ENCODE measurements at regions not wholly inside any gene's neighbourhood (a gene's known extent, or its start where the extent isn't known, plus 50 kb on each side); places are given as distances from the start of the nearest gene placed in this dataset.
A peak's percentile ranks its signal among the peaks of the same experiment; 100 is the strongest.

DNA sequence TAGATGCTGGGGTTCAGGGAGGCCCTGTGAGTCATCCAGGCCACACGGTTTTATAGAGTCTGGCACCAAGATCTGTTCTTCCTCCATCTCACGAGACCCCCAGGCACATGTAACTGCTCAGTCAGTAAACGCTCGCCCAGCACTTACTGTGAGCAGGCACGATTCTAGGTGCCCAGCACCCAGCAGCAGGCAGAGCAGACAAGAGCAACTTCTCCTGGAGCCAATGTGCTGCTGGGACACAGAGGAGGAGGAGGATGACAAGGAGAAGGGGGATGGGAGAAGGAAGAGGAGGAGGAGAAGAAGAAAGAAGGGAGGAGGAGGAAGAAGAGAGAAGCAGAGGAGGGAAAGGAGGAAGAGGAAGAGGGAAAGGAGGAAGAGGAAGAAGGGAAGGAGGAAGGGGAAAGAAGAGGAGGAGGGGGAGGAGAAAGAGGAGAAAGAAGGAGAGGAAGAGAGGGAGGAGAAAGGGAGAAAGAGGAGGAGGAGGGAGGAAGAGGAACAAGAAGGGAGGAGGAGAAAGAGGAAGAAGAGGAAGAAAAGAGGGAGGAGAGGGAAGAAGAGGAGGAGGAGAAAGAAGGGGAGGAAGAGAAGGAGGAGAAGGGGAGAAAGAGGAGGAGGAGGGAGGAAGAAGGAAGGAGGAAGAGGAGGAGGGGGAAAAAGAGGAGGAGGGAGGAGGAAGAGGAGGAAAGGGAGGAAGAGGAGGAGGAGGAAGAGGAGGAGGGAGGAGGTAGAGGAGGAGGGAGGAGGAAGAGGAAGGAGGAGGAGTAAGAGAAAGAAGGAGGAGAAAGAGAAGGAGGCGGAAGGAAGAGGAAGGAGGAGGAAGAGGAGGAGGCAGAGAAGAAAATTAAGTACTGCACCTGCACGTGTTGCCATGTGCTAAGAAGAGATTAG, 77.6 kb upstream of the RTL6 start:
- no peak overlapping the region for H2AFZ ChIP-seq (ENCODE audit: low read depth)
- H3K9ac ChIP-seq: no peak overlapping the region
- H3K79me2 ChIP-seq (ENCODE audit: insufficient read depth): no peaks in the 10 kb centered on the region
- WGBS (ENCODE audit: low lambda C conversion rate): 31% methylated on average over 6 of the region's 7 CpGs
- H3K9me2 ChIP-seq: no peaks in the 10 kb centered on the region
- H3K27ac ChIP-seq (ENCODE audit: low read depth in 2 of 2, low read length in 1 of 2): no peak overlapping the region
- H3K4me2 ChIP-seq: no peak overlapping the region
- no peaks in the 10 kb centered on the region for H4K20me1 ChIP-seq (ENCODE audit: insufficient read depth)
- H3K36me3 ChIP-seq (replicated peaks in 1 of 2; ENCODE audit: control insufficient read depth in 1 of 2, insufficient read depth in 2 of 2, low read length in 1 of 2): no peaks in the 10 kb centered on the region
- no peak overlapping the region for H3K4me3 ChIP-seq (ENCODE audit: low read depth in 2 of 2, low read length in 1 of 2)
- peaks cover 0 to 15% of the 10 kb centered on the region in 2 experiments; a peak in 1 of 4 replicates for H3K4me1 ChIP-seq (ENCODE audit: control insufficient read depth in 1 of 2, insufficient read depth in 2 of 2, low read depth in 1 of 2, low read length in 1 of 2)
- TF ChIP-seq CHD2 (IDR thresholded peaks at IDR 0.05; ENCODE audit: low read length, partially characterized antibody) (no peak), NFIC (IDR thresholded peaks at IDR 0.05; ENCODE audit: borderline replicate concordance) (no peak), TEAD4 (IDR thresholded peaks at IDR 0.05; ENCODE audit: borderline replicate concordance, insufficient read depth) (no peak), FOXJ3 (CRISPR knock-in tag; IDR thresholded peaks at IDR 0.05) (no peak), RXRA (IDR thresholded peaks at IDR 0.05; ENCODE audit: borderline replicate concordance, low read depth) (no peak), TAF1 (IDR thresholded peaks at IDR 0.05; ENCODE audit: borderline replicate concordance, low read depth, low read length) (no peak), RFX5 (IDR thresholded peaks at IDR 0.05; ENCODE audit: low read length) (no peak), SMC3 (IDR thresholded peaks at IDR 0.05; ENCODE audit: low read depth, low read length) (no peak), EZH2phosphoT487 (IDR thresholded peaks at IDR 0.05; ENCODE audit: borderline replicate concordance, low read depth) (no peak), TCF12 (IDR thresholded peaks at IDR 0.05) (no peak)
- TF ChIP-seq, protein P1, sequence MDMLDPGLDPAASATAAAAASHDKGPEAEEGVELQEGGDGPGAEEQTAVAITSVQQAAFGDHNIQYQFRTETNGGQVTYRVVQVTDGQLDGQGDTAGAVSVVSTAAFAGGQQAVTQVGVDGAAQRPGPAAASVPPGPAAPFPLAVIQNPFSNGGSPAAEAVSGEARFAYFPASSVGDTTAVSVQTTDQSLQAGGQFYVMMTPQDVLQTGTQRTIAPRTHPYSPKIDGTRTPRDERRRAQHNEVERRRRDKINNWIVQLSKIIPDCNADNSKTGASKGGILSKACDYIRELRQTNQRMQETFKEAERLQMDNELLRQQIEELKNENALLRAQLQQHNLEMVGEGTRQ (IDR thresholded peaks at IDR 0.05; ENCODE audit: borderline replicate concordance, low read depth, low read length): no peak
- TF ChIP-seq, protein P2, sequence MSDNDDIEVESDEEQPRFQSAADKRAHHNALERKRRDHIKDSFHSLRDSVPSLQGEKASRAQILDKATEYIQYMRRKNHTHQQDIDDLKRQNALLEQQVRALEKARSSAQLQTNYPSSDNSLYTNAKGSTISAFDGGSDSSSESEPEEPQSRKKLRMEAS (IDR thresholded peaks at IDR 0.05; ENCODE audit: low read depth): no peak
- CTCF ChIA-PET: interaction anchor here (1.6 kb wide), 1 partner anchor 51 kb away, joined by 7 read pairs; no protein-coding TSS in a partner anchor
- no peaks in the 10 kb centered on the region for H3K27me3 ChIP-seq (ENCODE audit: insufficient read depth)
- DNase-seq: peak; percentile 64
- H3K9me3 ChIP-seq: no peaks in the 10 kb centered on the region
- no peaks in the 10 kb centered on the region for H3F3A ChIP-seq (replicated peaks; ENCODE audit: insufficient read depth)
- POLR2A ChIA-PET: no interaction called here

DNA sequence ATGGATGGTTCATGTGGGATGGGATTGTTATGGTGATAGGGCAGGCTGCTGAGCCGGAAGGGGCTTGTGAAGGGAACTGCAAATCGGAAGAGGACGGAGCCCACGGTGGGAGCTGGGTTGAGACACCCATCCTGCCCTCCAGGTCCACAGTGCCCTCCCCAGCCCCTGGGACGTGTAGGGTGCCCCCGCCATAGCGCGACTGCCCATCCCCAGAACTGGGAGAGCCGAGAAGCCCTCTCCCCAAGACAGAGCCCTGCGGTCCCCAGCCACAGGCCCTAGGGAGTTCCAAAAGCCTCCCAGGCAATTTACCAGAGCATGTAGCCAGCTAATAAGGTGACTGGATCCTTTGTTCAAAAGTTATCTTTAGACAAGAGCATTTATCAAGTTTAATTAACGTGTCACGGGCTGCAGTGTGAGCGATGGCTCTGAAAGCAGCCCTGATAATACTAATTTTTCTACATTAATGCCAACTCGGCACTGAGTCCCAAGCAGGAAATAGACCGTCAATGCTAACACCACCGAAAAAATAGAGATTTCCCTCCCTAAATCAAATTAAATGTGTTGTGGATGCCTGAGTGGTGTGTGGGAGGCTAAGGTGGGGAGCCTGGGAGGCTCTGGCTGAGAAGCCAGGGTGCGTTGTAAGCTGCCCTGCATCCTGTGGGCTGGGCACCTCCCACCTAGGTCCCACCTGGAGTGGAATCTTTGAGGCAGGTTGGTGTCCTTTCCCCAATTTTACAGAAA, 76.8 kb upstream of the RTL6 start:
- ChIA-PET CTCF (interaction anchor here (0.9 to 1.6 kb wide), 2 partner anchors 51 to 581 kb away, joined by 3 to 7 read pairs; no protein-coding TSS in a partner anchor), POLR2A (no interaction called here)
- DNase-seq: peak; percentile 62
- Histone ChIP-seq H3K4me1 (ENCODE audit: control insufficient read depth in 1 of 2, insufficient read depth in 2 of 2, low read depth in 1 of 2, low read length in 1 of 2) (peaks cover 0 to 15% of the 10 kb centered on the region in 2 experiments; a peak in 1 of 4 replicates), H3K9ac (no peak overlapping the region), H3F3A (replicated peaks; ENCODE audit: insufficient read depth) (no peaks in the 10 kb centered on the region), H3K79me2 (ENCODE audit: insufficient read depth) (no peaks in the 10 kb centered on the region), H3K9me3 (no peaks in the 10 kb centered on the region), H3K4me3 (ENCODE audit: low read depth in 2 of 2, low read length in 1 of 2) (no peak overlapping the region), H3K27ac (ENCODE audit: low read depth in 2 of 2, low read length in 1 of 2) (no peak overlapping the region; a peak in 1 of 4 replicates), H4K20me1 (ENCODE audit: insufficient read depth) (no peaks in the 10 kb centered on the region), H3K27me3 (ENCODE audit: insufficient read depth) (no peaks in the 10 kb centered on the region), H3K4me2 (no peak overlapping the region), H2AFZ (ENCODE audit: low read depth) (no peak overlapping the region), H3K36me3 (replicated peaks in 1 of 2; ENCODE audit: control insufficient read depth in 1 of 2, insufficient read depth in 2 of 2, low read length in 1 of 2) (no peaks in the 10 kb centered on the region), H3K9me2 (no peaks in the 10 kb centered on the region)
- 25% methylated on average over 13 of the region's 17 CpGs for WGBS (ENCODE audit: low lambda C conversion rate)
- TF ChIP-seq GATA2 (CRISPR knock-in tag; IDR thresholded peaks at IDR 0.05) (peak; percentile 69), RCOR1 (IDR thresholded peaks at IDR 0.05; ENCODE audit: low read length) (peak; percentile 38; the same call in 1 of the 2 replicates), YY1 (IDR thresholded peaks at IDR 0.05; ENCODE audit: low read depth) (no peak), EP300 (IDR thresholded peaks at IDR 0.05; ENCODE audit: borderline replicate concordance in 1 of 2, low read depth in 1 of 2, low read length in 1 of 2) (peak in 1 of 2 experiments; percentile 50; a peak in 1 of 4 replicates)
